ENCODE measurements at regions not wholly inside any gene's neighbourhood (a gene's known extent, or its start where the extent isn't known, plus 50 kb on each side); places are given as distances from the start of the nearest gene placed in this dataset.

DNA sequence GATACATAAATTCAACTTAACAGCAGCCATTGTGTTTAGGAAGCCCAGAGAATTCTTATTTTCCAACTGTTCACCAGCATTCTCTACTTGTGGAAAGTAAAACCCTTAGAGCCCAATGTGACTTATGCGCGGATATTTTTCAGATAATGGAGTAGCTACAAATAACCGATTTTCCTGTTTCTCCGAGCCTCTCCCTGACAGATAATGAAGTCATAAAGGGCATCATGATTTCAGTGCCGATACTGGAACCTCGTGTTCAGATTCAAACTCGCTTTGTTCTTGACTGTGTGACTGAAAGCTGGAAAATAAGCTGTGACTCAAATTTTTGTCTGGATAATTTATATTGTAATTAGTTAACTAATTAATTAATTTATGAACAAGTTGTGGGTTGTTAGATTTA is 228.2 kb downstream of the VAPA start:
- intact Hi-C loops (cut with micrococcal nuclease), result no loop called here
- ChIA-PET RAD21 (ENCODE audit: low non-redundant PET in 1 of 2, low total read pairs in 2 of 2, uncharacterized antibody in 2 of 2, unreplicated experiment in 2 of 2) (no interaction called here), CTCF (no interaction called here), POLR2A (no interaction called here)
- no peaks in the 10 kb centered on the region for H3K9me3 ChIP-seq (ENCODE audit: control insufficient read depth in 1 of 2, insufficient read depth in 1 of 2, low read depth in 1 of 2, low read length in 2 of 2)
- BruUV-seq (replicated peaks), result no TSS peak
- no peak overlapping the region for H2AFZ ChIP-seq (ENCODE audit: low read depth, low read length, poor library complexity, severe bottlenecking)
- no peaks in the 10 kb centered on the region for H3K9me2 ChIP-seq (ENCODE audit: insufficient read depth)
- no peak overlapping the region for H3K4me2 ChIP-seq (ENCODE audit: low read length)
- ATAC-seq, result no peak
- no peaks in the 10 kb centered on the region for H3K79me2 ChIP-seq (ENCODE audit: insufficient read depth, low read length)
- H3K27ac ChIP-seq (ENCODE audit: low read depth, low read length), result no peak overlapping the region
- TF ChIP-seq SIN3A (IDR thresholded peaks at IDR 0.05; ENCODE audit: low read depth), result no peak
- no peak for TF ChIP-seq EZH2 (IDR thresholded peaks at IDR 0.05)
- TF ChIP-seq EGR1 (IDR thresholded peaks at IDR 0.05; ENCODE audit: low read depth), result no peak
- TF ChIP-seq, protein P1, sequence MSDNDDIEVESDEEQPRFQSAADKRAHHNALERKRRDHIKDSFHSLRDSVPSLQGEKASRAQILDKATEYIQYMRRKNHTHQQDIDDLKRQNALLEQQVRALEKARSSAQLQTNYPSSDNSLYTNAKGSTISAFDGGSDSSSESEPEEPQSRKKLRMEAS (IDR thresholded peaks at IDR 0.05), result no peak
- TF ChIP-seq REST (IDR thresholded peaks at IDR 0.05; ENCODE audit: low read depth), result no peak
- no peak for TF ChIP-seq RAD21 (IDR thresholded peaks at IDR 0.05; ENCODE audit: low read depth)
- H3K36me3 ChIP-seq (ENCODE audit: control insufficient read depth in 1 of 2, insufficient read depth in 2 of 2, low read length in 2 of 2), result no peaks in the 10 kb centered on the region
- no peak overlapping the region for H3K9ac ChIP-seq (ENCODE audit: low read length)
- no peaks in the 10 kb centered on the region; the same call in 1 of the 2 replicates for H3K27me3 ChIP-seq (ENCODE audit: insufficient read depth, low read length)
- H4K20me1 ChIP-seq (ENCODE audit: insufficient read depth), result no peaks in the 10 kb centered on the region
- H3K4me3 ChIP-seq (replicated peaks in 1 of 2; ENCODE audit: low read depth in 1 of 2, low read length in 2 of 2), result no peak overlapping the region
- peaks cover 6 to 33% of the 10 kb centered on the region in 2 experiments for H3K4me1 ChIP-seq (ENCODE audit: control insufficient read depth in 1 of 2, insufficient read depth in 2 of 2, low read length in 2 of 2)
- DNase-seq (ENCODE audit: low read depth, low spot score), result no peak

Data from HCT116 (cell line).